HEK293T (cell line): ENCODE measurements at regions not wholly inside any gene's neighbourhood (a gene's known extent, or its start where the extent isn't known, plus 50 kb on each side); places are given as distances from the start of the nearest gene placed in this dataset.

ENCODE experiments used
- BHLHE40 ChIP-seq: fragments of 450-650 bp; IDR thresholded peaks from 2 replicates; pipeline ENCODE4 v1.6.1; 2016; ENCODE audit warnings: mild to moderate bottlenecking, moderate library complexity, borderline replicate concordance
- CTBP1 ChIP-seq: fragments of 450-650 bp; IDR thresholded peaks from 2 replicates; pipeline ENCODE4 v1.6.1; 2016; ENCODE audit warnings: borderline replicate concordance
- ELF4 ChIP-seq: fragments of 450-650 bp; IDR thresholded peaks from 2 replicates; pipeline ENCODE4 v1.6.1; 2017; ENCODE audit warnings: antibody characterized with exemption
- FOXA1 ChIP-seq: fragments of 450-650 bp; IDR thresholded peaks from 2 replicates; pipeline ENCODE4 v1.6.1; 2016; ENCODE audit warnings: mild to moderate bottlenecking
- FOXK2 ChIP-seq: fragments of 450-650 bp; IDR thresholded peaks from 2 replicates; pipeline ENCODE4 v1.6.1; 2016; ENCODE audit warnings: mild to moderate bottlenecking
- FOXM1 ChIP-seq: fragments of 450-650 bp; IDR thresholded peaks from 2 replicates; pipeline ENCODE4 v1.6.1; 2017; ENCODE audit warnings: mild to moderate bottlenecking, borderline replicate concordance
- LEF1 ChIP-seq: fragments of 450-650 bp; IDR thresholded peaks from 2 replicates; pipeline ENCODE4 v1.6.1; 2017; ENCODE audit warnings: mild to moderate bottlenecking, borderline replicate concordance
- NFRKB ChIP-seq: fragments of 450-650 bp; IDR thresholded peaks from 2 replicates; pipeline ENCODE4 v1.6.1; 2016; ENCODE audit warnings: mild to moderate bottlenecking, moderate library complexity
- SP1 ChIP-seq: fragments of 450-650 bp; IDR thresholded peaks from 2 replicates; pipeline ENCODE4 v1.6.1; 2017
- SUZ12 ChIP-seq: fragments of 450-650 bp; IDR thresholded peaks from 2 replicates; pipeline ENCODE4 v1.6.1; 2016; ENCODE audit warnings: mild to moderate bottlenecking
- TARDBP ChIP-seq: fragments of 450-650 bp; IDR thresholded peaks from 2 replicates; pipeline ENCODE4 v1.6.1; 2016
- ZNF384 ChIP-seq: fragments of 450-650 bp; IDR thresholded peaks from 2 replicates; pipeline ENCODE4 v1.6.1; 2016
- TF ChIP-seq, protein P1 (sequence below): fragments of 450-650 bp; IDR thresholded peaks from 2 replicates; pipeline ENCODE4 v1.6.1; 2016

DNA sequence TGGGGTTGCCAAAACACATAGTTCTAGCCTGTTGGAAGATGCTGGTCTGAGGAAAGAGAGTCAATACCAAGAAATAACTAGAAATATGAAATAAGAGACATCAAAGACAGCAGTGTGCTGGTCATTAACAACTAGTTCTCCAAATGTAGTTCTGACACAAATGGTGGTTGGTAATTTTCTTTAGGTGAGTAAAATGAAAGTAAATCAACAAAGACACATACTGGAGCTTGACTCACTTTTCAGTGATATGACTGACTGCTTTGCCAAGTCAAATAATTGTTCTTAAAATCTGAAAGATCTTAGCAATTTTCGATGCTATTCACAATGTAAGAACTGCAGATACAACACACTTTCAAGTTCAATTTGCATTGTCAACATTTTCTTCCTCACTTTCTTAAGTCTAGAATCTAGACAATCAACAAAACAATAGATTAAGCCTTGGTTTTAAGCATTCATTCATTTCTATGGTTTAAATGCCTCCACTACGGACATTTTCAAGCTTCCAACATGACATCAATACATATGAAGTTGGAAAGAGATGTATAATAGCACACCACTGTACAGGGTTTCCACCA, 166.8 kb upstream of the MAP3K1 start:
- no peak for TF ChIP-seq FOXA1
- no peak for TF ChIP-seq FOXK2
- TF ChIP-seq FOXM1: no peak
- TF ChIP-seq SUZ12: no peak
- TF ChIP-seq ELF4: no peak
- TF ChIP-seq SP1: no peak
- TF ChIP-seq LEF1: no peak
- no peak for TF ChIP-seq TARDBP
- no peak for TF ChIP-seq BHLHE40
- TF ChIP-seq, protein P1, sequence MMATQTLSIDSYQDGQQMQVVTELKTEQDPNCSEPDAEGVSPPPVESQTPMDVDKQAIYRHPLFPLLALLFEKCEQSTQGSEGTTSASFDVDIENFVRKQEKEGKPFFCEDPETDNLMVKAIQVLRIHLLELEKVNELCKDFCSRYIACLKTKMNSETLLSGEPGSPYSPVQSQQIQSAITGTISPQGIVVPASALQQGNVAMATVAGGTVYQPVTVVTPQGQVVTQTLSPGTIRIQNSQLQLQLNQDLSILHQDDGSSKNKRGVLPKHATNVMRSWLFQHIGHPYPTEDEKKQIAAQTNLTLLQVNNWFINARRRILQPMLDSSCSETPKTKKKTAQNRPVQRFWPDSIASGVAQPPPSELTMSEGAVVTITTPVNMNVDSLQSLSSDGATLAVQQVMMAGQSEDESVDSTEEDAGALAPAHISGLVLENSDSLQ: no peak
- TF ChIP-seq ZNF384: no peak
- TF ChIP-seq CTBP1: no peak
- TF ChIP-seq NFRKB: no peak
